ENCODE measurements at regions not wholly inside any gene's neighbourhood (a gene's known extent, or its start where the extent isn't known, plus 50 kb on each side); places are given as distances from the start of the nearest gene placed in this dataset.

DNA sequence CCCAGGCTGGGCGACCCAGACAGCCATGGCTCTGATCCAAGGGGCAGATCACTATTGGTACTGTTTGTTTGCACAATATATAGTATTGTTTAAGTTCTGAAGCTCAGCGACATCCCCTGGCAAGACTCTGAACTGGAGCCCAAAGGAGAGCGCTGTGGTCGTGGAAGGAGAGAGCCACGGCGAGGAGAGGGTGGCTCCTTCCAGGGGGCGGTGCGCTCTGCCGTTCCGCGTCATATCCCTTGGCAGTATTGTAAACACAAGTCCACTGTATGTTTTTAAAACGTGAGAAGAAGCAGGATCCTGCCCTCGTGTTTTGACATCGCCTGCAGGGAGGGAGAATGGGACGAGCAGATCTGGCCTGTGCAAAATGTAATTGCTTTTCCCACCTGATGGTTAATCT lies 185.5 kb downstream of the RAB28 start:
- no peak for TF ChIP-seq ZNF76 (tag by site-specific recombination; IDR thresholded peaks at IDR 0.05; ENCODE audit: borderline replicate concordance, low read depth)
- TF ChIP-seq ZNF274 (IDR thresholded peaks at IDR 0.05; ENCODE audit: low read length) = no peak
- no peak for TF ChIP-seq ZNF274 (tag by site-specific recombination; IDR thresholded peaks at IDR 0.05; ENCODE audit: borderline replicate concordance)
- TF ChIP-seq ZBTB7A (tag by site-specific recombination; IDR thresholded peaks at IDR 0.05; ENCODE audit: low read depth) = no peak
- TF ChIP-seq ZSCAN30 (tag by site-specific recombination; IDR thresholded peaks at IDR 0.05) = no peak
- no peak for TF ChIP-seq ZNF394 (tag by site-specific recombination; IDR thresholded peaks at IDR 0.05; ENCODE audit: borderline replicate concordance)
- no peak for TF ChIP-seq ZNF747 (tag by site-specific recombination; IDR thresholded peaks at IDR 0.05)
- no peak for TF ChIP-seq IKZF3 (tag by site-specific recombination; IDR thresholded peaks at IDR 0.05)
- TF ChIP-seq, protein P1, sequence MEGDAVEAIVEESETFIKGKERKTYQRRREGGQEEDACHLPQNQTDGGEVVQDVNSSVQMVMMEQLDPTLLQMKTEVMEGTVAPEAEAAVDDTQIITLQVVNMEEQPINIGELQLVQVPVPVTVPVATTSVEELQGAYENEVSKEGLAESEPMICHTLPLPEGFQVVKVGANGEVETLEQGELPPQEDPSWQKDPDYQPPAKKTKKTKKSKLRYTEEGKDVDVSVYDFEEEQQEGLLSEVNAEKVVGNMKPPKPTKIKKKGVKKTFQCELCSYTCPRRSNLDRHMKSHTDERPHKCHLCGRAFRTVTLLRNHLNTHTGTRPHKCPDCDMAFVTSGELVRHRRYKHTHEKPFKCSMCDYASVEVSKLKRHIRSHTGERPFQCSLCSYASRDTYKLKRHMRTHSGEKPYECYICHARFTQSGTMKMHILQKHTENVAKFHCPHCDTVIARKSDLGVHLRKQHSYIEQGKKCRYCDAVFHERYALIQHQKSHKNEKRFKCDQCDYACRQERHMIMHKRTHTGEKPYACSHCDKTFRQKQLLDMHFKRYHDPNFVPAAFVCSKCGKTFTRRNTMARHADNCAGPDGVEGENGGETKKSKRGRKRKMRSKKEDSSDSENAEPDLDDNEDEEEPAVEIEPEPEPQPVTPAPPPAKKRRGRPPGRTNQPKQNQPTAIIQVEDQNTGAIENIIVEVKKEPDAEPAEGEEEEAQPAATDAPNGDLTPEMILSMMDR (tag by site-specific recombination; IDR thresholded peaks at IDR 0.05) = no peak
- TF ChIP-seq, protein P2, sequence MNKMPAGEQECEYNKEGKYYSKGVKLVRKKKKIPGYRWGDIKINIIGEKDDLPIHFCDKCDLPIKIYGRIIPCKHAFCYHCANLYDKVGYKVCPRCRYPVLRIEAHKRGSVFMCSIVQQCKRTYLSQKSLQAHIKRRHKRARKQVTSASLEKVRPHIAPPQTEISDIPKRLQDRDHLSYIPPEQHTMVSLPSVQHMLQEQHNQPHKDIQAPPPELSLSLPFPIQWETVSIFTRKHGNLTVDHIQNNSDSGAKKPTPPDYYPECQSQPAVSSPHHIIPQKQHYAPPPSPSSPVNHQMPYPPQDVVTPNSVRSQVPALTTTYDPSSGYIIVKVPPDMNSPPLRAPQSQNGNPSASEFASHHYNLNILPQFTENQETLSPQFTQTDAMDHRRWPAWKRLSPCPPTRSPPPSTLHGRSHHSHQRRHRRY (tag by site-specific recombination; IDR thresholded peaks at IDR 0.05) = no peak
- TF ChIP-seq ZNF704 (tag by site-specific recombination; IDR thresholded peaks at IDR 0.05) = no peak
- TF ChIP-seq, protein P3, sequence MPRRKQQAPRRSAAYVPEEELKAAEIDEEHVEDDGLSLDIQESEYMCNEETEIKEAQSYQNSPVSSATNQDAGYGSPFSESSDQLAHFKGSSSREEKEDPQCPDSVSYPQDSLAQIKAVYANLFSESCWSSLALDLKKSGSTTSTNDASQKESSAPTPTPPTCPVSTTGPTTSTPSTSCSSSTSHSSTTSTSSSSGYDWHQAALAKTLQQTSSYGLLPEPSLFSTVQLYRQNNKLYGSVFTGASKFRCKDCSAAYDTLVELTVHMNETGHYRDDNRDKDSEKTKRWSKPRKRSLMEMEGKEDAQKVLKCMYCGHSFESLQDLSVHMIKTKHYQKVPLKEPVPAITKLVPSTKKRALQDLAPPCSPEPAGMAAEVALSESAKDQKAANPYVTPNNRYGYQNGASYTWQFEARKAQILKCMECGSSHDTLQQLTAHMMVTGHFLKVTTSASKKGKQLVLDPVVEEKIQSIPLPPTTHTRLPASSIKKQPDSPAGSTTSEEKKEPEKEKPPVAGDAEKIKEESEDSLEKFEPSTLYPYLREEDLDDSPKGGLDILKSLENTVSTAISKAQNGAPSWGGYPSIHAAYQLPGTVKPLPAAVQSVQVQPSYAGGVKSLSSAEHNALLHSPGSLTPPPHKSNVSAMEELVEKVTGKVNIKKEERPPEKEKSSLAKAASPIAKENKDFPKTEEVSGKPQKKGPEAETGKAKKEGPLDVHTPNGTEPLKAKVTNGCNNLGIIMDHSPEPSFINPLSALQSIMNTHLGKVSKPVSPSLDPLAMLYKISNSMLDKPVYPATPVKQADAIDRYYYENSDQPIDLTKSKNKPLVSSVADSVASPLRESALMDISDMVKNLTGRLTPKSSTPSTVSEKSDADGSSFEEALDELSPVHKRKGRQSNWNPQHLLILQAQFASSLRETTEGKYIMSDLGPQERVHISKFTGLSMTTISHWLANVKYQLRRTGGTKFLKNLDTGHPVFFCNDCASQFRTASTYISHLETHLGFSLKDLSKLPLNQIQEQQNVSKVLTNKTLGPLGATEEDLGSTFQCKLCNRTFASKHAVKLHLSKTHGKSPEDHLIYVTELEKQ (tag by site-specific recombination; IDR thresholded peaks at IDR 0.05; ENCODE audit: borderline replicate concordance) = no peak
- ChIA-PET POLR2A (no interaction called here), CTCF (interaction anchor here (0.7 kb wide), 1 partner anchor 57 kb away, joined by 3 read pairs; no protein-coding TSS in a partner anchor)
- Histone ChIP-seq H3K27ac (ENCODE audit: extremely low read depth, low read depth, low read length) (no peak overlapping the region), H3K36me3 (ENCODE audit: control insufficient read depth in 2 of 2, insufficient read depth in 1 of 2, low read length in 2 of 2) (no peaks in the 10 kb centered on the region), H3K4me3 (ENCODE audit: low read depth, low read length) (no peak overlapping the region), H3K4me1 (ENCODE audit: control insufficient read depth, insufficient read depth, low read length) (no peaks in the 10 kb centered on the region), H3K9me3 (ENCODE audit: control insufficient read depth, insufficient read depth, low read depth, low read length) (no peaks in the 10 kb centered on the region)

DNA sequence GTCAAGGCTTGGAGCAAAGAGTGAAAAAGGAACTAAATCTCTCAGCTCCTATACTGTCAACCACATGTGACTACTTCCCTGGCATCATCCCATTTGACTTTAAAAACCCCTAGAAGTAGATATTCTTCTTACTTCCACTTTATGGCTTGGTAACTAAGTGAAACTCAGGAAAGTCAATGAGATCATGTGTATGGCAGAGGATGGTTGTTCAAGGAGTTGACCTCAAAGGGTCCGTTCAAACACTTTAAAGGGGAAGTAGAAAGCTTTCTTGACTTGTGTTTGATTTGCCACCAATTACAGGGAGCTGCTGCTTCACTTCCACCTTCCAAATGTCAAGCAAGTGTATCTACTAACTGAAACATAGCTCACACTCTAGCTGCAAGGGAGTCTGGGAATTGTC lies 187.2 kb downstream of the RAB28 start:
- Histone ChIP-seq H3K4me1 (ENCODE audit: control insufficient read depth, insufficient read depth, low read length) (no peaks in the 10 kb centered on the region), H3K4me3 (ENCODE audit: low read depth, low read length) (no peak overlapping the region), H3K27ac (ENCODE audit: extremely low read depth, low read depth, low read length) (no peak overlapping the region), H3K36me3 (ENCODE audit: control insufficient read depth in 2 of 2, insufficient read depth in 1 of 2, low read length in 2 of 2) (no peaks in the 10 kb centered on the region), H3K9me3 (ENCODE audit: control insufficient read depth, insufficient read depth, low read depth, low read length) (no peaks in the 10 kb centered on the region)
- POLR2A ChIA-PET = no interaction called here
- CTCF ChIA-PET = no interaction called here
- no peak for TF ChIP-seq ZNF639 (tag by site-specific recombination; IDR thresholded peaks at IDR 0.05)
- TF ChIP-seq ZNF169 (tag by site-specific recombination; IDR thresholded peaks at IDR 0.05) = no peak
- no peak for TF ChIP-seq ZNF391 (tag by site-specific recombination; IDR thresholded peaks at IDR 0.05; ENCODE audit: borderline replicate concordance, low read depth)
- TF ChIP-seq KLF17 (tag by site-specific recombination; IDR thresholded peaks at IDR 0.05) = no peak
- TF ChIP-seq SP2 (tag by site-specific recombination; IDR thresholded peaks at IDR 0.05) = no peak
- no peak for TF ChIP-seq ZNF292 (tag by site-specific recombination; IDR thresholded peaks at IDR 0.05; ENCODE audit: borderline replicate concordance, low read depth)
- TF ChIP-seq ZNF658 (tag by site-specific recombination; IDR thresholded peaks at IDR 0.05) = no peak
- no peak for TF ChIP-seq ZNF571 (tag by site-specific recombination; IDR thresholded peaks at IDR 0.05)
- no peak for TF ChIP-seq ZNF302 (tag by site-specific recombination; IDR thresholded peaks at IDR 0.05; ENCODE audit: low read depth)
- TF ChIP-seq ZNF146 (tag by site-specific recombination; IDR thresholded peaks at IDR 0.05) = no peak
- no peak for TF ChIP-seq MZF1 (tag by site-specific recombination; IDR thresholded peaks at IDR 0.05; ENCODE audit: borderline replicate concordance)
- no peak for TF ChIP-seq GLI4 (tag by site-specific recombination; IDR thresholded peaks at IDR 0.05)
- TF ChIP-seq ZNF114 (tag by site-specific recombination; IDR thresholded peaks at IDR 0.05) = no peak
- no peak for TF ChIP-seq HOXC10 (CRISPR knock-in tag; IDR thresholded peaks at IDR 0.05)
